ENCODE measurements at regions not wholly inside any gene's neighbourhood (a gene's known extent, or its start where the extent isn't known, plus 50 kb on each side); places are given as distances from the start of the nearest gene placed in this dataset.
"Not testable (repeated sequence)": the region's sequence is repeated elsewhere in the genome, so short reads cannot be mapped to it uniquely, and the experiment has no call there.

DNA sequence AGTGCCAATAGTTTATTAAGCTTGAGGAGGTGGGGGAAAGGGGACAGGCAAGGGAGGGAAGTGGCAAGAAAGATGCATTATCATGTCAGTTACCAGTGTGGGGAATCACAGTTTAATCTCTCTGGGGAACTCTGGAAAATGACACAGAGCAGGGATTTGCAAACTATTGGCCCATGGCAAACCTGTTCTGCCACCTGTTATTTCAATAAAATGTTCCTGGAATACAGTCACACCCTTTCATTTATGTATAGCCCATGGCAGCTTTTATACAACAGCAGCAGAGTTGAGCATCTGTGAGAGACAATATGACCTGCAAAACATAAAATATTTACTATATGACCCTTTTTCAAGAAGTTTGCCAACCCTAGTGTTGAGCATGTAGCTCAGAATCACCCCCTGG is 140.5 kb downstream of the NPIPA7 start:
- H3K36me3 ChIP-seq; ATAC-seq; FAIRE-seq; H3K9me3 ChIP-seq; intact Hi-C loops (cut with DNase I); H3K27me3 ChIP-seq; H3K4me1 ChIP-seq; H3K27ac ChIP-seq; H3K4me3 ChIP-seq; DNase-seq: not testable (repeated sequence)

DNA sequence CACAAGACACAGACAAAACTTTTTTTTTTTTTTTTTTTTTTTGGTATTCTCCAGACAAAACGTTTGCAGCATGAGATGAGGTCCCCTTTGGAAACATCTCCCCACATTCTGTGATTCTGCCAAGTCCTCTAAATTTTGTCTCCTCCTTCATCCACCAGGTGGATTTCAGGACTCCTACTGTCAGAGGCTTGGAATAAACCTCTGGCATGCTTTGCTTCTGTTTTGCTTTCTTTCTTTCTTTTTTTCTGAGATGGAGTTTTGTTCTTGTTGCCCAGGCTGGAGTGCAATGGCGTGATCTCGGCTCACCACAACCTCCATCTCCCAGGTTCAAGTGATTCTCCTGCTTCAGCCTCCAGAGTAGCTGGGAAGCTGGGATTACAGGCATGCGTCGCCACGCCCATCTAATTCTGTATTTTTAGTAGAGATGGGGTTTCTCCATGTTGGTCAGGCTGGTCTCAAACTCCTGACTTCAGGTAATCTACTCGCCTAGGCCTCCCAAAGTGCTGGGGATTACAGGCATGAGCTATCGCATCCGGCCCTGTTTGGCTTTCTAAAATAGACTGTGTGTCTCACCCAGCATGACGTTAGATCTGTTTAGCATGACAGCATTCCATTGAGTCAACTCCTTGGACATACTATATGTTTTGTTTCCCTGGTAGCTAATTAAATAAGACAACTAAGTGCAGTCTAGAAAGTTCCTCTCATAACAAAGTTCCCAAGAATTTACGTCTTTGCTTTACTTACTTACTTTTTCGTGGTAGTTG is 142.5 kb downstream of the NPIPA7 start:
- H3K27ac ChIP-seq; H3K27me3 ChIP-seq; DNase-seq; intact Hi-C loops (cut with DNase I); H3K9me3 ChIP-seq; H3K4me3 ChIP-seq; H3K4me1 ChIP-seq; ATAC-seq; H3K36me3 ChIP-seq; FAIRE-seq: not testable (repeated sequence)
- 7 to 40% methylated on average over 1 of the region's 12 CpGs for WGBS, 2 donors

DNA sequence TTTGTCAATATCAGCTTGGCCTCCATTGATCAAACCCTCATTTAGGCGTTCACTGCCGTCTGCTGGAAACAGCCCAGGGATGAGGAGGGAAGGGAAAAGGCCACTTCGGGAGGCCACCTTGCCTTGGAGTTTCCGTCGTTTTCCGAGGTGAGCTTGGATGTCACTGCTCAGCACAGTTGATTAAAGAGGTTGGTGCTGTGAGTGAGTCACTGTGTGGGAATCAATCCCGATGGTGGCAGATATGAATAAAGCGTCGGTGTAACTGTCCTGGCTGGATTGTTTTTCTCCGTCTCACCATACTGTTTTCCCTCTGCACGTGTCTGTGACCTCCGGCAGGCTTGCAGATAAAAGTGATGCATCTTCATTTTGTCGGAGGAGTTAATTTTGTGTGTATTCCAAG is 148.1 kb downstream of the NPIPA7 start:
- H3K9me3 ChIP-seq; DNase-seq; intact Hi-C loops (cut with DNase I); H3K4me1 ChIP-seq; ATAC-seq; H3K4me3 ChIP-seq; H3K36me3 ChIP-seq; H3K27ac ChIP-seq; FAIRE-seq; H3K27me3 ChIP-seq: not testable (repeated sequence)
- 11% methylated on average over 4 of the region's 13 CpGs; no CpG with 5 or more reads in 1 of the 2 donors for WGBS, 2 donors

DNA sequence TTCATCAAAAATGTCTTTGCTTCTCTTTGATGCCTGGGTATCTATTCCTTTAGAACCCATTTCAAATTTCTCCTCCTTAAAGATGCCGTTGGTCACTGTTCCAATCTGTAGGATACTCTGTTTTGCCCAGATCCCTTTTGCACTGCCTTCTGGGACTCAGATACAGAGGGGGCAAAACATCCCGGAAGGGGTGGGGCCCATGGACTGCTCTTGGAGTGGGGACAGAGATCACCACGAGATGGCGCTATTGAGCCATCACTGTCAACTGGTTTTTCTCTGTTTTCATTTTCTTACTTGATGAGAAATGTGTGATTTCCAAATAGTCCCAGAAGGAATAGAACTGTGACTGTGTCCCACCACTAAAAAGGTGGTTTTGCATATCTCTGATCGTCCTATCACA is 151.8 kb downstream of the NPIPA7 start:
- FAIRE-seq; intact Hi-C loops (cut with DNase I): not testable (repeated sequence)
- peak in 1 of 4 donors; percentile 49 for ATAC-seq

DNA sequence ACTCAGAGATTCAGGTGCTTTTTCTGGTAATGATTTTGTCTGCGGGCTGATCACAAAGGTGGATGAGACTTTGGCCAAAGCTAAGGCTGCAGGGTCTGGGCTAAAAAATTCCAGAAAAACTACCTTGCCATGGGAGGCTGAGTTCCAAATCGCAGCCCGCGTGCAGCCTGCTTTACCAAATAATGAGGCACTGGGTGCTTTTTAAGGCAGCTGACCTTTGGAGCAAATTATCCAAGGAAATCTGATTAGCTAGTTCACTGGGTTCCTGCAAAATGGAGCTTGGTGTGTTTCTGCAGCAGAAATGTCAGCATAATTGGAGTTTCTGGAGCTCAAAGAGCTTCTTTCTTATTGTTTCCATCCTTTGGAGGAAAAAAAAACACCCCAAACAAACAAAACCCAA is 156.6 kb downstream of the NPIPA7 start:
- DNase-seq; FAIRE-seq; intact Hi-C loops (cut with DNase I); H3K27ac ChIP-seq; ATAC-seq; H3K27me3 ChIP-seq; H3K36me3 ChIP-seq; H3K4me3 ChIP-seq; H3K4me1 ChIP-seq; H3K9me3 ChIP-seq: not testable (repeated sequence)
- 38 to 39% methylated on average over 3 of the region's 4 CpGs for WGBS, 2 donors

More for the DNA sequence above, 151.8 kb downstream of the NPIPA7 start:
- 33 to 42% methylated on average over 1 of the region's 5 CpGs for WGBS, 2 donors
- H3K4me1 ChIP-seq, H3K4me3 ChIP-seq, DNase-seq, H3K36me3 ChIP-seq, H3K27ac ChIP-seq, H3K27me3 ChIP-seq, H3K9me3 ChIP-seq: not testable (repeated sequence)

DNA sequence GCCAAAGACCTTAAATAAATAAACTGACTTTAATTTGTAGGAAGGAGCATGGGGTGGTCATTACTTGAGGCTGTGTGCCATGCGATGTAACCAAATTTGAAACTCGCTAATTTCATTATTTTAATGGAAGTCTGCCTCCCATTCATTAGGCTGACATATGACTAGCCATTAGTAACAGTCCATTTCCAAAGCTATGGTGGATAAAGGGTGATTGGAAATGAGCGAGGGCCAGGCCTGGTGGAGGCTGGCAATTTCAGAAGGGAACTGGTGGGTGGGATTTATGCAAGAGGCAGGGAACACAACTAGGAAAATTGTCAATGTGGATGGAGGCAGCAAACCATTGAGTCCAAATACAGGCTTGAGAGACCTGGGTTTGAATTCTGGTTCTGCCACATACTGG is 157.2 kb downstream of the NPIPA7 start:
- FAIRE-seq; H3K27me3 ChIP-seq; H3K4me1 ChIP-seq; H3K27ac ChIP-seq; intact Hi-C loops (cut with DNase I); DNase-seq; H3K9me3 ChIP-seq; H3K4me3 ChIP-seq; ATAC-seq; H3K36me3 ChIP-seq: not testable (repeated sequence)
- 84 to 88% methylated on average over 3 of the region's 3 CpGs for WGBS, 2 donors

DNA sequence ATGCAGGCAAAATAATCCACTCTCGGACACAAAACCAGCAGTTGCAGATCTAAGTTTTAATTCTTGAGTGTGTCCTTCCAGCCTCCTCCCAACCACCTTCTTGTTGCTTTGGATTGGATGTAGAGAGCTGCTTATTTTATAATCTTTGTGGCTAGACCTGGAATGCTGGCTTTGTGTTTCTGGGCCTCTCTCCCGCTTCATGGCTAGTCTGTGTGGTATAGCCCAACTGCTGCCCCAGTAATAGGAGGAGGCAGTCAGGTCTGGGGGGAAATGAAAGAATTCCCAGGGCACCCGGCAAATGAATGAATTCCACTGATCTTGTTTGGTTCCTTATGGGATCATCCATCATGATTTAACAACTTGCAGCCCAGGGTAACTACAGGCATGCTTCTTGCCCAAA is 170.8 kb downstream of the NPIPA7 start:
- DNase-seq; H3K4me3 ChIP-seq; H3K9me3 ChIP-seq; H3K27ac ChIP-seq; ATAC-seq; H3K27me3 ChIP-seq; FAIRE-seq; H3K4me1 ChIP-seq; intact Hi-C loops (cut with DNase I); H3K36me3 ChIP-seq: not testable (repeated sequence)
- WGBS, 2 donors: 49 to 54% methylated on average over 3 of the region's 3 CpGs

DNA sequence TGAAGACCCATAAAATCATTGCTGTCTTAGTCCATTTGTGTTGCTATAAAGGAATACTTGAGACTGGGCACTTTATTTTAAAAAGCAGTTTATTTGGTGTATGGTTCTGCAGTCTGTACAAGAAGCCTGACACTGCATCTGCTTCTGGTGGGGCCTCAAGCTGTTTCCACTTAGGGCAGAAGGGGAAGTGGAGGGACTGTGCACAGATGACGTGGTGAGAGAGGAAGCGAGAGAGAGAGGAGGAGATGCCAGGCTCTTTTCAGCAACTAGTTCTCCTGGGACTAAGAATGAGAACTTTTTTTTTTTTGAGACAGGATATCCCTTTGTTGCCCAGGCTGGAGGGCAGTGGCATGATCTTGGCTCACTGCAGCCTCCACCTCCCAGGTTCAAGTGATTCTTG is 171.9 kb downstream of the NPIPA7 start:
- H3K27ac ChIP-seq; H3K36me3 ChIP-seq; intact Hi-C loops (cut with DNase I); H3K4me3 ChIP-seq; H3K4me1 ChIP-seq; ATAC-seq; H3K9me3 ChIP-seq; H3K27me3 ChIP-seq; DNase-seq; FAIRE-seq: not testable (repeated sequence)
- 76 to 94% methylated on average over 2 of the region's 2 CpGs for WGBS, 2 donors

DNA sequence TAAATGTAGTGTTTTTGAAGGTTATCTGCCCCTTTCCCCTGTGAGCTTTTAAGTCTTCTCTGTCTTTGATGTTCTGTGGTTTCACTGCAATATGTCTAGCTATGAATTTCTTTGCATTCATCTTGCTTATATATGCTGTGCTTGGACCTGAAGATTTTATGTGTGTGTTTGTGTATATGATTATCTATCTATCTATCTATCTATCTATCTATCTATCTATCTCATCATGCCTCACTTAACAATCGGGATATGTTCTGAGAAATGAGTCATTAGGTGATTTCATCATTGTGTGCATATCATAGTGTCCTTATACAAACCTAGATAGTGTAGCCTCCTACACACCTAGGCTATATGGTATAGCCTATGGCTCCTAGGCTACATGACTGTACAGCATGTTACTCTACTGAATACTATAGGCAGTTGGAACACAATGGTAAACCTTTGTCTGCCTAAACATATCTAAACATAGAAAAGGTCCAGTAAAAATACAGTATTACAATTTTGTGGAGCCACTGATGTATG is 173.9 kb downstream of the NPIPA7 start:
- ATAC-seq; DNase-seq; H3K4me1 ChIP-seq; FAIRE-seq; H3K27me3 ChIP-seq; H3K9me3 ChIP-seq; H3K36me3 ChIP-seq; H3K4me3 ChIP-seq; H3K27ac ChIP-seq; intact Hi-C loops (cut with DNase I): not testable (repeated sequence)
- 18 to 45% methylated on average over 1 of the region's 1 CpG for WGBS, 2 donors

DNA sequence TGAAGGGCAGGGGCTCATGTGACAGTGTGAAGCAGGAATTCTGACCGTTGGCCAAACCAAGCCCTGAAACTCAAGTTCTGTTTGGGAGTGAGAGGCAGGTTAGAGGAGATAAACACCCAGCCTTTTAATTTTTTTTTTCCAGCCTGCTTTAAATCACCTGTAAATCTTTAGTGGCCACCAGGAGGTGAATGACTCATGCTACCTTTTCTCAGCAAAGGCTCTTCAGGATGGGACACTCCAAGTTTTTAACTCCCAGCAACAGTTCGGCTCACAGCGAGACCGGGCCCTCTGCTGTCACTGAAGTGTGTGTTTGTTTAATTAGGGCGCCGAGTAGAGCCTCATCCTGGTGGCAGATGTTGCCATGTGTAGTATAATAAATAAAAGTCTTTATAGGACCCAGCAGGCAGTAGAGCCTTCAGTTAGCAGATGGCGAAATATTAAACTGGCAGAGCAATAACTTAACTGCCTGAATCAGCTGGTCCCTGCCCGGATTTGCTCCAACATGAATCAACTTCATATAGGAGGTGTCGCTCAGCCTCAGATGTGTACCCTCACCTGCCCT is 180.3 kb downstream of the NPIPA7 start:
- not testable (repeated sequence) for FAIRE-seq

DNA sequence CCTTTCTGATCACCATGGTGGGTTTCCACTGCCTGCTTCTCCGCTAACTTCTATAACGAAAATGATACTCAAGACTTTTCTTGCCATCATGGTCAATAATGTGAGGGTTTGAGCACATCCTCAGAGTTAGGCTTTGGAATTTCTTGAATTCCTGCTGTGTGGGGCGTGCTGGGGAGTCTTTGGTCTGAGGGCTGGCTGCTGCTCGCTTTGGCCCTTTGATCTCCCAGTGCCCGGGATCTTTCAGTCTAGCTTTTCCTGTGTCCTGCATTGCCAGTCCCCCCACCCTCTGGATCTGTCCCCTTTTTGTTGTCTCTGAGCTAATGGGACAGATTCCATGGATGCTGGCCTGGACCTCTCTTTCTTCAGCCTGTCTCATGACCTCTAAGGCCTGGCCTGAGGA is 182.6 kb downstream of the NPIPA7 start:
- H3K9me3 ChIP-seq; ATAC-seq; intact Hi-C loops (cut with DNase I); H3K4me1 ChIP-seq; H3K27me3 ChIP-seq; H3K36me3 ChIP-seq; DNase-seq; H3K27ac ChIP-seq; FAIRE-seq; H3K4me3 ChIP-seq: not testable (repeated sequence)
- 54 to 62% methylated on average over 5 of the region's 5 CpGs for WGBS, 2 donors

More for the DNA sequence above, 180.3 kb downstream of the NPIPA7 start:
- H3K36me3 ChIP-seq; intact Hi-C loops (cut with DNase I); H3K4me3 ChIP-seq; H3K27ac ChIP-seq; H3K9me3 ChIP-seq; DNase-seq; H3K27me3 ChIP-seq; H3K4me1 ChIP-seq: not testable (repeated sequence)
- ATAC-seq: peak in 1 of 4 donors; percentile 41
- WGBS, 2 donors: 33 to 50% methylated on average over 6 of the region's 9 CpGs

DNA sequence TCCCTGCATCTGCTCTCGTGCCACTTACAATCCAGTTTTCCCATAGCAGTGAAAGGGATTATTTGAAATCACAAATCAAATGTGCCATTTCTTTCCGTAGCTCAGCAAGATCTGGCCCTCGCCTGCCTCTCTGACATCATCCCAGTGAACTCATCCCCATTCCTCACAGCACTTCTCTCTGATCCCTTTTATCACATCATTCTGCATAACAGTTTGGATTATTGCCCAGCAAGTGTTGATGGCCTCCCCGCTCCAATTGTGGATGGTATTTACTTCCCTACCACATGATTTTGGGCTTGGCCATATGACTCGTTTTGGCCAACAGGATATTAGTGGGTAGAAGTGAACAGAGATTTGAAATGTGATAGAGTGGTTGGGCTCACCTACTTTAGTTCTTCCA is 185.0 kb downstream of the NPIPA7 start:
- H3K36me3 ChIP-seq; ATAC-seq; H3K9me3 ChIP-seq; H3K27ac ChIP-seq; DNase-seq; H3K4me1 ChIP-seq; intact Hi-C loops (cut with DNase I); FAIRE-seq; H3K27me3 ChIP-seq; H3K4me3 ChIP-seq: not testable (repeated sequence)
- WGBS, 2 donors: 57% methylated on average over 1 of the region's 5 CpGs; no CpG with 5 or more reads in 1 of the 2 donors

All from pancreas (tissue), 10 donors.